Tibial nerve (tissue), 4 donors: ENCODE measurements at regions not wholly inside any gene's neighbourhood (a gene's known extent, or its start where the extent isn't known, plus 50 kb on each side); places are given as distances from the start of the nearest gene placed in this dataset.

Experiments used
- DNase-seq, 2 donors: peaks; one replicate each; pipeline ENCODE4 v3.0.0-alpha.2; 2019; ENCODE audit warnings: low spot score in 2 of 2
- H3K27ac ChIP-seq, 4 donors: fragments of 200-600 bp; sonication (generic) in 3 of 4; one replicate each; pipeline ENCODE4 v1.5.1; 2017 to 2019; ENCODE audit warnings: mild to moderate bottlenecking in 1 of 4
- H3K27me3 ChIP-seq, 2 donors: fragments of 200-600 bp; sonication (generic) in 1 of 2; one replicate each; pipeline versions ENCODE4 v1.5.1 to v1.6.0; 2017 to 2019
- H3K36me3 ChIP-seq, 3 donors: fragments of 200-600 bp; sonication (generic); one replicate each; pipeline ENCODE4 v1.5.1; 2018 to 2019
- H3K4me1 ChIP-seq, 4 donors: fragments of 200-600 bp; sonication (generic) in 3 of 4; one replicate each; pipeline ENCODE4 v1.5.1; 2017 to 2019
- H3K4me3 ChIP-seq, 4 donors: fragments of 200-600 bp; sonication (generic) in 3 of 4; one replicate each; pipeline ENCODE4 v1.5.1; 2017 to 2019; ENCODE audit warnings: mild to moderate bottlenecking in 1 of 4, moderate library complexity in 1 of 4
- H3K9me3 ChIP-seq, 4 donors: fragments of 200-600 bp; sonication (generic) in 3 of 4; one replicate each; pipeline ENCODE4 v1.5.1; 2017 to 2019
- EP300 ChIP-seq, 2 donors: sonication (generic); formaldehyde crosslinking; IDR thresholded peaks; one replicate each; pipeline ENCODE4 v1.6.1; 2017; ENCODE audit warnings: antibody characterized with exemption in 2 of 2, mild to moderate bottlenecking in 1 of 2
- POLR2A ChIP-seq, 2 donors: fragments of 450-650 bp; IDR thresholded peaks; one replicate each; pipeline ENCODE4 v1.6.1; 2017; ENCODE audit warnings: antibody characterized with exemption in 2 of 2, mild to moderate bottlenecking in 2 of 2, moderate library complexity in 2 of 2
- WGBS, 2 donors: methylation state at CpG; one replicate each; pipeline ENCODE4 v1.1.5; 2018; 5-methylcytosine and 5-hydroxymethylcytosine counted together
- TF ChIP-seq, protein P1 (sequence below), 5 experiments: fragments of 200-600 bp in 3 of 5; fragments of 450-650 bp in 2 of 5; sonication (generic) in 3 of 5; IDR thresholded peaks; one replicate each; pipeline ENCODE4 v1.5.1; 2016 to 2019; ENCODE audit warnings: antibody characterized with exemption in 5 of 5, mild to moderate bottlenecking in 3 of 5, moderate library complexity in 2 of 5

DNA sequence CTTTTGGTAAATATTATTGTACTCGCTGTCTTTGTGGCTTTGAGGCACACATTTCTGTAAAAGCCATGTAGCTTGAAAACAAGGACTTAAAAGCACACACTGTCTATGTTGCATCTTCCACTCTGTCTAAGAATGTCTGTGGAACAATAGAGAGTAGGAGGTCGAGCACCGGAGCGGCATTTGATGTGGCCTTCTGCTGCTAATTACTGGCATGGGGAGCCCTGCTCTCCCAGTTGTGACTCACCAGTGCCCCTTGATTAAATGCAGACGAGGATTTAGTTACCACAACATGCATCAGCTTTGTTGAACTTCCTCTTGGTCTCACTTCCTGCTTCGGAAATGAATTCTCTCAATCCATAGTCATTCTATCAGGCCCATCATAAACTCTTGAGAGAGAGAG, 680.7 kb upstream of the SLC35B3 start:
- Histone ChIP-seq H3K9me3 (no peaks in the 10 kb centered on the region), H3K27me3 (no peaks in the 10 kb centered on the region), H3K27ac (no peak overlapping the region), H3K4me1 (no peaks in the 10 kb centered on the region), H3K4me3 (no peak overlapping the region), H3K36me3 (no peaks in the 10 kb centered on the region)
- DNase-seq: no peak
- TF ChIP-seq POLR2A (IDR thresholded peaks at IDR 0.05) (no peak), EP300 (IDR thresholded peaks at IDR 0.05) (no peak)
- TF ChIP-seq, protein P1, sequence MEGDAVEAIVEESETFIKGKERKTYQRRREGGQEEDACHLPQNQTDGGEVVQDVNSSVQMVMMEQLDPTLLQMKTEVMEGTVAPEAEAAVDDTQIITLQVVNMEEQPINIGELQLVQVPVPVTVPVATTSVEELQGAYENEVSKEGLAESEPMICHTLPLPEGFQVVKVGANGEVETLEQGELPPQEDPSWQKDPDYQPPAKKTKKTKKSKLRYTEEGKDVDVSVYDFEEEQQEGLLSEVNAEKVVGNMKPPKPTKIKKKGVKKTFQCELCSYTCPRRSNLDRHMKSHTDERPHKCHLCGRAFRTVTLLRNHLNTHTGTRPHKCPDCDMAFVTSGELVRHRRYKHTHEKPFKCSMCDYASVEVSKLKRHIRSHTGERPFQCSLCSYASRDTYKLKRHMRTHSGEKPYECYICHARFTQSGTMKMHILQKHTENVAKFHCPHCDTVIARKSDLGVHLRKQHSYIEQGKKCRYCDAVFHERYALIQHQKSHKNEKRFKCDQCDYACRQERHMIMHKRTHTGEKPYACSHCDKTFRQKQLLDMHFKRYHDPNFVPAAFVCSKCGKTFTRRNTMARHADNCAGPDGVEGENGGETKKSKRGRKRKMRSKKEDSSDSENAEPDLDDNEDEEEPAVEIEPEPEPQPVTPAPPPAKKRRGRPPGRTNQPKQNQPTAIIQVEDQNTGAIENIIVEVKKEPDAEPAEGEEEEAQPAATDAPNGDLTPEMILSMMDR (IDR thresholded peaks at IDR 0.05): no peak
- 33 to 35% methylated on average over 6 of the region's 6 CpGs for WGBS, 2 donors

DNA sequence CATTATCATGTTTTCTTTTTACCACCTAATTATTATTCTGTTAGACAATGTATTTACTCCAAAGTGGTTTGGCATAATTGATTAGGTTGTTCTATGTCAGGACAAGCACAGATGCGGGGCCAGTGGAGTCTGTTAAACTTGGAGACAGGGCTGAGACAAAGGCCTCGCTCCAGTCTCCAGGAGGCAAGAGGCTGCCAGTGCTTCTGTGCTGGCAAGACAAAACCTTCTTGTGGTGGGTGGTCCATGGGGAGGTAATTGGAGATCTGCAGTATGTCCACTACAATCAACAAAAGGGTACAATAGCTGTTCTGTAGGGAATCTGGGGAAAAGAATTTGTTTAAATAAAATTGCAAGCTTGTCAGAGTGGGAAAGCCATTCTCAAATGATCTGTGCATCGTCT, 677.2 kb upstream of the SLC35B3 start:
- Histone ChIP-seq H3K9me3 (no peaks in the 10 kb centered on the region), H3K27ac (no peak overlapping the region), H3K4me3 (no peak overlapping the region), H3K4me1 (no peaks in the 10 kb centered on the region), H3K27me3 (no peaks in the 10 kb centered on the region), H3K36me3 (no peaks in the 10 kb centered on the region)
- DNase-seq: no peak
- no peak for TF ChIP-seq POLR2A (IDR thresholded peaks at IDR 0.05)
- TF ChIP-seq, protein P1 (IDR thresholded peaks at IDR 0.05): no peak
- TF ChIP-seq EP300 (IDR thresholded peaks at IDR 0.05): no peak
- WGBS, 2 donors: 53 to 54% methylated on average over 3 of the region's 3 CpGs

DNA sequence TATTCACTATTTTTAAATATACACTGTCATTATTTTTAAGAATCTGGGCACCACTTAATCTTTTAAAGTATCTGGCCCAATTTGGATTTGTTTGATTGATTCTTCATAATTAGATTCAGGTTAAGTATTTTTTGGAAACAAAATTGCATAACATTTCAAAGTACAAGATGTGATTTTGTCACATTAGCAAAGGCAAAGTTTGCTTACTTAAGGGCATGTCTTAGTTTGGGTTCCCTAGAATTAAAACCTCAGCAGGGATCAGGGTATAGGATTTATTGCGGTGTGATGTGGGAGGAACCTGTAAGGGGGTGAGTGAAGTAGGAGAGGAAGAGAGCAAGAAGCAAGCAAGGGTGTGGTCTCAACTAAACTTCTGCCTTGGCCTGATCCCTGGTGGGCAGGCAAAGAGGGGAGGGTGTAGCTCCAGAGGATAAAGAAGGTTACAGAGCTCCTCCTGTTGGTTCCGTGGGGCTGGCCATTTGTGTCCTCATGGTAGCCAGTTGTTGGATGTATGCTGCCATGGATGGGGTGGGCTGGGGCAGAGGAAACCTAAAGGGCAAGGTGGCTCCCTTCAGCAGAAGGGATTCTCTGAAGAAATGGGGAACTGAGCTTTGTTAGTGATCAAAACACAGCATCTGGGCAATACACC, 668.7 kb upstream of the SLC35B3 start:
- WGBS, 2 donors: 79 to 83% methylated on average over 2 of the region's 2 CpGs

DNA sequence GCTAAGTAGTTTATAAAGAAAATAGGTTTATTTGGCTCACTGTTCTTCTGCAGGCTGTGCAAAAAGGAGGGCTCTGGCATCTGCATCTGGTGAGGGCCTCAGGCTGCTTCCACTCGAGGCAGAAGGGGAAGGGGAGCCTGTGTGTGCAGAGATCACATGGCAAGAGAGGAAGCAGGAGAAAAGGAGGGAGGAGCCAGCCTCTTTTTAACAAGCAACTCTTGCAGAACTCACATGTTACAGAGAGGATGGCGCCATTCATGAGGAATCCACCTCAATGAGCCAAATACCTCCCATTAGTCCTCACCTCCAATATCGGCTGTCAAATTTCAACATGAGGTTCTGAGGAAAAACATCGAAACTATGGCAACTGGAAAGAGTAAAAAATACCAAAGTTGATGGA, 666.6 kb upstream of the SLC35B3 start:
- no peak overlapping the region for H3K27ac ChIP-seq
- no peaks in the 10 kb centered on the region for H3K36me3 ChIP-seq
- no peak overlapping the region for H3K4me3 ChIP-seq
- no peaks in the 10 kb centered on the region for H3K9me3 ChIP-seq
- DNase-seq: no peak
- H3K27me3 ChIP-seq: no peaks in the 10 kb centered on the region
- TF ChIP-seq EP300 (IDR thresholded peaks at IDR 0.05): no peak
- no peak for TF ChIP-seq POLR2A (IDR thresholded peaks at IDR 0.05)
- TF ChIP-seq, protein P1 (IDR thresholded peaks at IDR 0.05): no peak
- no peaks in the 10 kb centered on the region for H3K4me1 ChIP-seq
- WGBS, 2 donors: 80 to 82% methylated on average over 4 of the region's 4 CpGs

More for the DNA sequence above, 668.7 kb upstream of the SLC35B3 start:
- Histone ChIP-seq H3K4me3 (no peak overlapping the region), H3K4me1 (no peaks in the 10 kb centered on the region), H3K9me3 (no peaks in the 10 kb centered on the region), H3K36me3 (no peaks in the 10 kb centered on the region), H3K27ac (no peak overlapping the region), H3K27me3 (no peaks in the 10 kb centered on the region)
- no peak for DNase-seq
- TF ChIP-seq POLR2A (IDR thresholded peaks at IDR 0.05): no peak
- TF ChIP-seq EP300 (IDR thresholded peaks at IDR 0.05): no peak
- TF ChIP-seq, protein P1 (IDR thresholded peaks at IDR 0.05): no peak

DNA sequence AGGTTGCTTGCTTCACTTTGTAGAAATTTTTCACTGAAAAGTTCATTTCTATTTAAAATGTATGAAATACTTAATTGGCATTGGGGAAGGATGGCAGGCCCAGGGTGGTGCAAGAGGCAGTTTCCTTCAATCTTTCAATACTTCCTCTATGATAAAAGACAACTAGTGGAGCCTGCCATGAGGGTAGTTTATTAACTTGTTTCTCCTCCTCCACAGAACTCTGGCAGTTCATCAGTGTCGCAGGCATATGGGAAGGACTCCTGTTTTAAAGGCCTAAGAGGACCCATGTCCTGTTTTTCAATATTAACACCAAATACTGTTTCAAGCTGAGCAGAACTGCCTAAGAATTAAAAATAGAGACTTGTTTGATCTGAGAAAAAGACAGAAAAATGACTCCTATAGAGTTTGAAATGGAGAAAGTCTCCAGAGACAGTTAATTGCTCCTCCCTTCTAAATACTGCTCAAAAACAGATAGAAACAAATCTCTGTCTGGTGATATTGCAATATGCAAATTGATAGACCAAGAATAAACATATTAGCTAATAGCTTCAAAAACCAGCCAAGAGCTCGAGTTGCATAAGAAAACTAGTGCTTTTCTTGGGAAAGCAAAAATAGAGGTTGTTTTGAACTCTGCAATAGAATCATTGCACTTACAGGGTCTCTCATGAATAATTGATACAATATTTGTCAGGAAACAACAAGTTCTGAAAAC, 665.7 kb upstream of the SLC35B3 start:
- 38 to 49% methylated on average over 2 of the region's 2 CpGs for WGBS, 2 donors
- H3K9me3 ChIP-seq: no peaks in the 10 kb centered on the region
- H3K27ac ChIP-seq: no peak overlapping the region
- H3K27me3 ChIP-seq: no peaks in the 10 kb centered on the region
- no peaks in the 10 kb centered on the region for H3K4me1 ChIP-seq
- DNase-seq: no peak
- H3K4me3 ChIP-seq: no peak overlapping the region
- TF ChIP-seq, protein P1 (IDR thresholded peaks at IDR 0.05): no peak
- no peak for TF ChIP-seq POLR2A (IDR thresholded peaks at IDR 0.05)
- no peak for TF ChIP-seq EP300 (IDR thresholded peaks at IDR 0.05)
- H3K36me3 ChIP-seq: no peaks in the 10 kb centered on the region
